SU-DHL-6 (cell line): ENCODE measurements at regions not wholly inside any gene's neighbourhood (a gene's known extent, or its start where the extent isn't known, plus 50 kb on each side); places are given as distances from the start of the nearest gene placed in this dataset.

Experiments
- H2AFZ ChIP-seq: fragments of 200-600 bp; sonication (generic); 2 replicates; pipeline ENCODE4 v1.6.1; 2014; ENCODE audit warnings: low read depth, mild to moderate bottlenecking, moderate library complexity, mixed read lengths, antibody characterized with exemption, low read length; ENCODE audit not compliant: severe bottlenecking
- H3F3A ChIP-seq: fragments of 200-600 bp; shearing (Covaris generic); 2 replicates; pipeline ENCODE4 v1.6.0; 2016; ENCODE audit warnings: antibody characterized with exemption, mild to moderate bottlenecking; ENCODE audit not compliant: insufficient read depth
- H3K27ac ChIP-seq: fragments of 200-600 bp; sonication (generic); 2 replicates; pipeline ENCODE4 v1.5.1; 2016; ENCODE audit warnings: low read depth, mild to moderate bottlenecking, low read length, moderate library complexity, mixed read lengths
- H3K27me3 ChIP-seq: fragments of 200-600 bp; sonication (generic), shearing (Covaris generic); 2 replicates; pipeline ENCODE4 v1.6.0; 2014; ENCODE audit warnings: mild to moderate bottlenecking, low read length
- H3K36me3 ChIP-seq: fragments of 200-600 bp; sonication (generic); 2 replicates; pipeline ENCODE4 v1.6.1; 2014; ENCODE audit warnings: mild to moderate bottlenecking, low read length, mixed read lengths
- H3K4me2 ChIP-seq: fragments of 300-600, 200-600 bp; shearing (Covaris generic), sonication (generic); 2 replicates; pipeline ENCODE4 v1.6.0; 2014; ENCODE audit warnings: low read length, low read depth, mild to moderate bottlenecking; ENCODE audit not compliant: poor library complexity, severe bottlenecking
- H3K4me3 ChIP-seq: fragments of 200-600 bp; sonication (generic); 2 replicates; pipeline ENCODE4 v1.5.1; 2014; ENCODE audit warnings: antibody characterized with exemption, low read length, mild to moderate bottlenecking, mixed read lengths; ENCODE audit not compliant: insufficient read depth, poor library complexity, severe bottlenecking
- H3K79me2 ChIP-seq: fragments of 200-600 bp; sonication (generic); 2 replicates; pipeline ENCODE4 v1.6.1; 2014; ENCODE audit warnings: mild to moderate bottlenecking, low read length, moderate library complexity; ENCODE audit not compliant: insufficient read depth
- H3K9ac ChIP-seq: fragments of 200-600 bp; sonication (generic); 2 replicates; pipeline ENCODE4 v1.7.0; 2014; ENCODE audit warnings: mild to moderate bottlenecking, low read length
- H3K9me2 ChIP-seq: fragments of 200-600 bp; sonication (generic); replicated peaks from 2 replicates; pipeline ENCODE4 v1.6.1; 2014; ENCODE audit warnings: low read length; ENCODE audit not compliant: insufficient read depth
- H3K9me3 ChIP-seq: fragments of 200-600 bp; sonication (generic); 2 replicates; pipeline ENCODE4 v1.6.1; 2014; ENCODE audit warnings: low read length, mixed read lengths; ENCODE audit not compliant: insufficient read depth
- H4K20me1 ChIP-seq: fragments of 200-600 bp; sonication (generic); 2 replicates; pipeline ENCODE4 v1.6.1; 2014; ENCODE audit warnings: low read depth, mild to moderate bottlenecking, antibody characterized with exemption, low read length, moderate library complexity, mixed read lengths
- CTCF ChIP-seq: fragments of 200-600 bp; sonication (generic); IDR thresholded peaks from one replicate; pipeline ENCODE4 v1.5.1; 2017; ENCODE audit warnings: antibody characterized with exemption, mild to moderate bottlenecking, low read length, moderate library complexity; ENCODE audit not compliant: insufficient read depth, poor library complexity, severe bottlenecking
- EZH2phosphoT487 ChIP-seq: fragments of 200-600 bp; sonication (generic), shearing (Covaris generic); conservative IDR thresholded peaks from 2 replicates; pipeline ENCODE4 v1.6.1; 2018; ENCODE audit warnings: mild to moderate bottlenecking, antibody characterized with exemption, low read length, moderate library complexity, mixed read lengths

GRCh38 chr6:81998432-81998831 is 246.0 kb upstream of the TENT5A start:
- Histone ChIP-seq H3F3A (no peaks in the 10 kb centered on the region), H3K9me3 (no peaks in the 10 kb centered on the region), H3K4me2 (no peak overlapping the region), H3K9me2 (no peaks in the 10 kb centered on the region), H4K20me1 (no peaks in the 10 kb centered on the region), H3K9ac (no peak overlapping the region), H3K27ac (no peak overlapping the region), H3K27me3 (no peaks in the 10 kb centered on the region), H3K79me2 (no peaks in the 10 kb centered on the region), H2AFZ (no peak overlapping the region), H3K36me3 (no peaks in the 10 kb centered on the region), H3K4me3 (no peak overlapping the region)
- no peak for TF ChIP-seq CTCF
- TF ChIP-seq EZH2phosphoT487, result no peak

GRCh38 chr6:81997090-81997926 is 244.8 kb upstream of the TENT5A start:
- Histone ChIP-seq H3K36me3 (no peaks in the 10 kb centered on the region), H3K4me3 (no peak overlapping the region), H3K9me2 (no peaks in the 10 kb centered on the region), H2AFZ (no peak overlapping the region), H3K9me3 (no peaks in the 10 kb centered on the region), H3K27ac (no peak overlapping the region), H3K9ac (no peak overlapping the region), H3K4me2 (no peak overlapping the region), H3K79me2 (no peaks in the 10 kb centered on the region), H3K27me3 (no peaks in the 10 kb centered on the region), H4K20me1 (no peaks in the 10 kb centered on the region), H3F3A (no peaks in the 10 kb centered on the region)
- TF ChIP-seq EZH2phosphoT487, result no peak
- TF ChIP-seq CTCF, result no peak

DNA sequence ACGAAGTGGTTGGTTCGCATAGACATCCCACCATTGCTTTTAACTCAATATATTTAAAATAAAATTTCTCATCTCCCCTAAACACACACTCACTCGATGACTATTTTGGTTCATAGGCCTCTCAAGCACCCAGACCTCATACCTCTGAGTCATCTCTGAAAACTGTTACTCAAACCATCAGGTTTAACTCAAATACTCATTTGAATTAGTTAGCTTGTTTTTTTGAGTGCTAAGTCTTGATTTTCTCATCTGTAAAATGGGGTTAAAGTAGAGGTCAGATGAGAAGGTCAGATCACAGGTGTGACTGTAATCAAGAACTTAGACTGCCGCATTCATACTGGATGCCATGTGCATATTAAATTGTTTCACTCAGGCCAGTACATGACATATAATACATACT is 243.9 kb upstream of the TENT5A start:
- no peak overlapping the region for H3K4me2 ChIP-seq
- H2AFZ ChIP-seq, result no peak overlapping the region
- H3K9me3 ChIP-seq, result no peaks in the 10 kb centered on the region
- H3K27ac ChIP-seq, result no peak overlapping the region
- no peaks in the 10 kb centered on the region for H3K27me3 ChIP-seq
- H3K9me2 ChIP-seq, result no peaks in the 10 kb centered on the region
- H3K4me3 ChIP-seq, result no peak overlapping the region
- no peaks in the 10 kb centered on the region for H4K20me1 ChIP-seq
- no peak overlapping the region for H3K9ac ChIP-seq
- no peak for TF ChIP-seq EZH2phosphoT487
- TF ChIP-seq CTCF, result no peak
- no peaks in the 10 kb centered on the region for H3K36me3 ChIP-seq
- H3F3A ChIP-seq, result no peaks in the 10 kb centered on the region
- H3K79me2 ChIP-seq, result no peaks in the 10 kb centered on the region
